OCI-LY7 (cell line): ENCODE measurements at regions not wholly inside any gene's neighbourhood (a gene's known extent, or its start where the extent isn't known, plus 50 kb on each side); places are given as distances from the start of the nearest gene placed in this dataset.
"Not testable (repeated sequence)": the region's sequence is repeated elsewhere in the genome, so short reads cannot be mapped to it uniquely, and the experiment has no call there.

Experiments used
- BruUV-seq: library from RNA; stranded (reverse); fragments of 400-500 nt; replicated peaks from 2 replicates; lab custom pipeline; 2021; lab: Mats Ljungman, UMichigan
- CTCF ChIA-PET: fragments of 300-600 bp; sonication (Branson Sonifier 250); formaldehyde crosslinking; loops from one replicate; lab custom pipeline; 2022; ENCODE audit warnings: antibody characterized with exemption; ENCODE audit not compliant: unreplicated experiment; lab: Charles Lee
- POLR2A ChIA-PET: fragments of 300-600 bp; sonication (Branson Sonifier 250); formaldehyde crosslinking; loops from one replicate; lab custom pipeline; 2022; ENCODE audit warnings: antibody characterized with exemption; lab: Charles Lee
- DNase-seq: peaks from one replicate; pipeline ENCODE4 v3.0.0-alpha.2; 2015; ENCODE audit warnings: low spot score
- H2AFZ ChIP-seq: fragments of 200-600 bp; sonication (generic), shearing (Covaris generic); 2 replicates; pipeline ENCODE4 v1.6.1; 2014; ENCODE audit warnings: mild to moderate bottlenecking, antibody characterized with exemption, low read length, moderate library complexity
- H3K27ac ChIP-seq: fragments of 200-600 bp; sonication (generic); 2 replicates; pipeline ENCODE4 v1.5.1; 2014; ENCODE audit warnings: mixed run types, low read depth, mild to moderate bottlenecking, moderate library complexity, low read length, inconsistent platforms; ENCODE audit not compliant: poor library complexity, severe bottlenecking
- H3K36me3 ChIP-seq: fragments of 200-600 bp; sonication (generic); 2 replicates; pipeline ENCODE4 v1.6.1; 2014; ENCODE audit warnings: mild to moderate bottlenecking, antibody characterized with exemption, low read length, moderate library complexity, mixed read lengths; ENCODE audit not compliant: insufficient read depth
- H3K4me1 ChIP-seq: fragments of 200-600 bp; sonication (generic); 2 replicates; pipeline ENCODE4 v1.5.1; 2014; ENCODE audit warnings: mild to moderate bottlenecking, low read length; ENCODE audit not compliant: insufficient read depth, poor library complexity, severe bottlenecking
- H3K4me2 ChIP-seq: fragments of 200-600 bp; sonication (generic); 2 replicates; pipeline ENCODE4 v1.6.1; 2014; ENCODE audit warnings: mild to moderate bottlenecking, low read length
- H3K4me3 ChIP-seq: fragments of 200-600 bp; sonication (generic); 2 replicates; pipeline ENCODE4 v1.5.1; 2014; ENCODE audit warnings: mild to moderate bottlenecking, low read depth, low read length; ENCODE audit not compliant: poor library complexity, severe bottlenecking
- H3K79me2 ChIP-seq: fragments of 200-600 bp; sonication (generic); 2 replicates; pipeline ENCODE4 v1.6.1; 2016; ENCODE audit warnings: low read depth, mild to moderate bottlenecking, low read length, moderate library complexity, mixed read lengths; ENCODE audit not compliant: insufficient read depth
- H3K9me2 ChIP-seq: fragments of 200-600 bp; sonication (generic); 2 replicates; pipeline ENCODE4 v1.6.1; 2016; ENCODE audit warnings: mild to moderate bottlenecking, low read length, mixed read lengths; ENCODE audit not compliant: insufficient read depth
- H3K9me3 ChIP-seq: fragments of 200-600 bp; sonication (generic); 2 replicates; pipeline ENCODE4 v1.6.1; 2014; ENCODE audit warnings: mild to moderate bottlenecking, mixed run types, low read length, mixed read lengths
- H4K20me1 ChIP-seq: fragments of 200-600 bp; sonication (generic); 2 replicates; pipeline ENCODE4 v1.6.1; 2014; ENCODE audit warnings: mild to moderate bottlenecking, antibody characterized with exemption, low read length, moderate library complexity, mixed read lengths; ENCODE audit not compliant: insufficient read depth
- EZH2phosphoT487 ChIP-seq: fragments of 200-600 bp; sonication (generic); IDR thresholded peaks from 2 replicates; pipeline ENCODE4 v1.6.1; 2018; ENCODE audit warnings: low read depth, borderline replicate concordance, mild to moderate bottlenecking, mixed run types, antibody characterized with exemption, low read length, moderate library complexity, mixed read lengths
- intact Hi-C: fragments of 100-400 bp; cut with micrococcal nuclease; formaldehyde crosslinking; loops from one replicate; pipeline ENCODE4 v1.10.0; 2022; ENCODE audit not compliant: unreplicated experiment
- TF ChIP-seq, protein P1 (sequence below): fragments of 200-600 bp; sonication (generic); conservative IDR thresholded peaks from 2 replicates; pipeline ENCODE4 v1.5.1; 2014; ENCODE audit warnings: mild to moderate bottlenecking, antibody characterized with exemption, low read length, moderate library complexity, mixed read lengths

DNA sequence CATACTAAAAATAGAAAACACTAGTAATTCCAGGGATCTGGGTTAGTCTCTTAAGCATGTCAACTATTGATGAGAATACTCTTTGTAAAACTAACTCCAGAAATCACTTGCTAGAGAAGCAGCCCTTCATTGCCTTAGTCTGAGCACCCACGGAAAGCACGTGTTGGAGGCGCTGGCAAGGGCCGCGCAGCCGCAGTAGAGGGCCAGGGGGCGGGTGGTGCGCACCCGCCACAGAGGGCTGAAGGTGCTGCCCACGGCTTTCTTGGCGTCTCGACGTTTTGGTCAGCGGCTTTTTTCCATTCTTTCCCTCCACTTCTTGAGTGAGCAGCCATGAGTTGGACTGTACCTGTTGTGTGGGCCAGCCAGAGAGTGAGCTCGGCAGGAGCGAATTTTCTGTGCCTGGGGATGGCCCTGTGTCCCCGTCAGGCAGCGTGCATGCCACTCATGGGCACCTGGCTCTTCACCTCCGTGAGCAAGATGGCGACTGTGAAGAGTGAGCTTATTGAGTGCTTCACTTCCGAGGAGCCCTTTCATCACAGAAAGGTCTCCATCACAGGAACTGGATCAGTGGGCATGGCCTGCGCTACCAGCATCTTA lies 68.4 kb upstream of the PPM1H start:
- Histone ChIP-seq H3K9me3 (no peaks in the 10 kb centered on the region), H3K4me2 (no peak overlapping the region), H3K4me1 (no peaks in the 10 kb centered on the region), H3K27ac (no peak overlapping the region), H3K4me3 (no peak overlapping the region), H3K9me2 (no peaks in the 10 kb centered on the region), H4K20me1 (no peaks in the 10 kb centered on the region), H2AFZ (no peak overlapping the region), H3K36me3 (no peaks in the 10 kb centered on the region), H3K79me2 (no peaks in the 10 kb centered on the region)
- TF ChIP-seq EZH2phosphoT487 = no peak
- TF ChIP-seq, protein P1, sequence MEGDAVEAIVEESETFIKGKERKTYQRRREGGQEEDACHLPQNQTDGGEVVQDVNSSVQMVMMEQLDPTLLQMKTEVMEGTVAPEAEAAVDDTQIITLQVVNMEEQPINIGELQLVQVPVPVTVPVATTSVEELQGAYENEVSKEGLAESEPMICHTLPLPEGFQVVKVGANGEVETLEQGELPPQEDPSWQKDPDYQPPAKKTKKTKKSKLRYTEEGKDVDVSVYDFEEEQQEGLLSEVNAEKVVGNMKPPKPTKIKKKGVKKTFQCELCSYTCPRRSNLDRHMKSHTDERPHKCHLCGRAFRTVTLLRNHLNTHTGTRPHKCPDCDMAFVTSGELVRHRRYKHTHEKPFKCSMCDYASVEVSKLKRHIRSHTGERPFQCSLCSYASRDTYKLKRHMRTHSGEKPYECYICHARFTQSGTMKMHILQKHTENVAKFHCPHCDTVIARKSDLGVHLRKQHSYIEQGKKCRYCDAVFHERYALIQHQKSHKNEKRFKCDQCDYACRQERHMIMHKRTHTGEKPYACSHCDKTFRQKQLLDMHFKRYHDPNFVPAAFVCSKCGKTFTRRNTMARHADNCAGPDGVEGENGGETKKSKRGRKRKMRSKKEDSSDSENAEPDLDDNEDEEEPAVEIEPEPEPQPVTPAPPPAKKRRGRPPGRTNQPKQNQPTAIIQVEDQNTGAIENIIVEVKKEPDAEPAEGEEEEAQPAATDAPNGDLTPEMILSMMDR = no peak
- no peak for DNase-seq
- intact Hi-C loops = no loop called here
- ChIA-PET CTCF (no interaction called here), POLR2A (no interaction called here)
- BruUV-seq = no TSS peak

DNA sequence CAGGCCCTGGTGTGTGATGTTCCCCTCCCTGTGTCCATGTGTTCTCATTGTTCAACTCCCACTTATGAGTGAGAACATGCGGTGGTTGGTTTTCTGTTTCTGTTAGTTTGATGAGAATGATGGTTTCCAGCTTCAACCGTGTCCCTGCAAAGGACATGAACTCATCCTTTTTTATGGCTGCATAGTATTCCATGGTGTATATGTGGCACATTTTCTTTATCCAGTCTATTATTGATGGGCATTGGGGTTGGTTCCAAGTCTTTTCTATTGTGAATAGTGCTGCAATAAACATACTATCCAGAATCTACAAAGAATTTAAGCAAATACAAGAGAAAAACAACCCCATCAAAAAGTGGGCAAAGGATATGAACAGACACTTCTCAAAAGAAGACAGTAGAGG lies 67.1 kb upstream of the PPM1H start:
- H3K27ac ChIP-seq, CTCF ChIA-PET, POLR2A ChIA-PET, H3K9me3 ChIP-seq, intact Hi-C loops, H3K4me3 ChIP-seq, H3K4me2 ChIP-seq, H4K20me1 ChIP-seq, H3K4me1 ChIP-seq, DNase-seq, H2AFZ ChIP-seq, H3K79me2 ChIP-seq, H3K36me3 ChIP-seq, BruUV-seq, H3K9me2 ChIP-seq: not testable (repeated sequence)

DNA sequence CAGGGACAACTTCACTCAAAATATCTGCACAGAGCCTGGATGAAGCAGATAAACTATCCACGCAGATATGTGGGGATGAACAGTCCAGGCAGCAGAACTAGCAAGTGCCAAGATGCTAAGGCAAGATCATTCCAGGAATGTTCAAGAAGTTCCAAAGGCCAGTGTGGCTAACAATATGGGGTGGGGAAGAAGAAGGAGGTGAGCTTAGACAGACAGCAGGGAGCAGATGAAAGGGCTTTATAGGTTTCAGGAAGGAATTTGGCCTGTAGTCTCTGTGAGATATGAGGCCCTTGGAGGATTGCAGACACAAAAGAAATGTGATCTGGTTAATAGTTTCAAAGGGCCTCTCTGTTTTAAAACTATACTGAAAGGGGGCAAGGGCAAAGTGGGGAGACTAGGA lies 63.5 kb upstream of the PPM1H start:
- intact Hi-C loops = no loop called here
- BruUV-seq = no TSS peak
- H3K27ac ChIP-seq = no peak overlapping the region
- H3K9me3 ChIP-seq = no peaks in the 10 kb centered on the region
- CTCF ChIA-PET = no interaction called here
- H3K9me2 ChIP-seq = no peaks in the 10 kb centered on the region
- H2AFZ ChIP-seq = no peak overlapping the region
- H4K20me1 ChIP-seq = no peaks in the 10 kb centered on the region
- H3K4me2 ChIP-seq = no peak overlapping the region
- TF ChIP-seq EZH2phosphoT487 = no peak
- TF ChIP-seq, protein P1 = no peak
- no peaks in the 10 kb centered on the region for H3K4me1 ChIP-seq
- H3K36me3 ChIP-seq = no peaks in the 10 kb centered on the region
- H3K79me2 ChIP-seq = no peaks in the 10 kb centered on the region
- POLR2A ChIA-PET = no interaction called here
- H3K4me3 ChIP-seq = no peak overlapping the region
- no peak for DNase-seq
